ENCODE measurements at regions not wholly inside any gene's neighbourhood (a gene's known extent, or its start where the extent isn't known, plus 50 kb on each side); places are given as distances from the start of the nearest gene placed in this dataset.

- no peak for TF ChIP-seq PATZ1 (tag by site-specific recombination; IDR thresholded peaks at IDR 0.05)
- TF ChIP-seq ZNF670 (tag by site-specific recombination; IDR thresholded peaks at IDR 0.05; ENCODE audit: low read depth), result no peak
- TF ChIP-seq ZNF596 (tag by site-specific recombination; IDR thresholded peaks at IDR 0.05), result no peak
- no peak for TF ChIP-seq ZNF302 (tag by site-specific recombination; IDR thresholded peaks at IDR 0.05; ENCODE audit: low read depth)
- TF ChIP-seq ZBTB11 (tag by site-specific recombination; conservative IDR thresholded peaks at IDR 0.05; ENCODE audit: low read depth), result 0 out of 2 replicates have a peak, but pooled peaks have one; percentile 34
- TF ChIP-seq ZNF530 (tag by site-specific recombination; IDR thresholded peaks at IDR 0.05; ENCODE audit: low read depth), result no peak
- TF ChIP-seq ZFP69B (tag by site-specific recombination; IDR thresholded peaks at IDR 0.05), result no peak
- TF ChIP-seq ZSCAN5A (tag by site-specific recombination; IDR thresholded peaks at IDR 0.05), result no peak
- TF ChIP-seq ZBTB48 (tag by site-specific recombination; IDR thresholded peaks at IDR 0.05), result no peak
- peak; percentile 30 for TF ChIP-seq ZNF555 (tag by site-specific recombination; conservative IDR thresholded peaks at IDR 0.05)
- TF ChIP-seq ZNF660 (tag by site-specific recombination; IDR thresholded peaks at IDR 0.05), result no peak
- TF ChIP-seq ZNF664 (tag by site-specific recombination; IDR thresholded peaks at IDR 0.05), result no peak
- peak; percentile 34 for TF ChIP-seq ZNF426 (tag by site-specific recombination; IDR thresholded peaks at IDR 0.05)
- TF ChIP-seq PRDM2 (tag by site-specific recombination; IDR thresholded peaks at IDR 0.05; ENCODE audit: borderline replicate concordance), result no peak
- TF ChIP-seq PRDM10 (tag by site-specific recombination; IDR thresholded peaks at IDR 0.05), result no peak
- no peak for TF ChIP-seq ZNF639 (tag by site-specific recombination; IDR thresholded peaks at IDR 0.05)
Measured at GRCh38 chr15:97457203-97457847, 503.2 kb upstream of the ARRDC4 start (continued).

Measured in HEK293 (cell line).